ENCODE measurements at regions not wholly inside any gene's neighbourhood (a gene's known extent, or its start where the extent isn't known, plus 50 kb on each side); places are given as distances from the start of the nearest gene placed in this dataset.

DNA sequence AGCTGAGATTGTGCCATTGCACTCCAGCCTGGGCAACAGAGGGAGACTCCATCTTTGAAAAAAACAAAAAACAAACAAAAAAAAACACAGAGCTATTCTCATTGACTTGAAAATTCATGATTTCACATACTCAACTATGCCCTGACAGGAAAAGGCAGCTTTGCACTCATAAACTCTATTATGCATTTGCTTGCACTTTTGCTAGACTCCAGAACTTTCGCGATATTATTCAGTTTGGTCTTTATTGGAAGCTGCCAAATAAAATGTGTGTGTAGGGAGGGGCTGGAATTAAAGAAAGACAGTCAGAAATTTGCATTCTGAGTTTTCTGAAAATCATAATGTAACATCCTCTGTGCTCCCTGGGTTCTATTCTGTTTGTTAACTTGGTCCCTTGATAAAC is 635.1 kb upstream of the KLF12 start:
- no peak for TF ChIP-seq MYC (CRISPR knock-in tag; IDR thresholded peaks at IDR 0.05; ENCODE audit: borderline replicate concordance)
- TF ChIP-seq CTCF (CRISPR knock-in tag; IDR thresholded peaks at IDR 0.05), result no peak
- no peak for TF ChIP-seq EP300 (IDR thresholded peaks at IDR 0.05; ENCODE audit: low read depth in 2 of 2, low read length in 2 of 2)
- TF ChIP-seq EP300 (CRISPR knock-in tag; IDR thresholded peaks at IDR 0.05; ENCODE audit: borderline replicate concordance), result no peak
- TF ChIP-seq GTF2F1 (IDR thresholded peaks at IDR 0.05; ENCODE audit: low read length), result no peak
- no peak for TF ChIP-seq ZNF224 (CRISPR knock-in tag; IDR thresholded peaks at IDR 0.05)
- no peak for TF ChIP-seq POLR2A (IDR thresholded peaks at IDR 0.05; ENCODE audit: insufficient read depth in 1 of 2, low read depth in 2 of 2, low read length in 2 of 2)
